ENCODE measurements at regions not wholly inside any gene's neighbourhood (a gene's known extent, or its start where the extent isn't known, plus 50 kb on each side); places are given as distances from the start of the nearest gene placed in this dataset.

DNA sequence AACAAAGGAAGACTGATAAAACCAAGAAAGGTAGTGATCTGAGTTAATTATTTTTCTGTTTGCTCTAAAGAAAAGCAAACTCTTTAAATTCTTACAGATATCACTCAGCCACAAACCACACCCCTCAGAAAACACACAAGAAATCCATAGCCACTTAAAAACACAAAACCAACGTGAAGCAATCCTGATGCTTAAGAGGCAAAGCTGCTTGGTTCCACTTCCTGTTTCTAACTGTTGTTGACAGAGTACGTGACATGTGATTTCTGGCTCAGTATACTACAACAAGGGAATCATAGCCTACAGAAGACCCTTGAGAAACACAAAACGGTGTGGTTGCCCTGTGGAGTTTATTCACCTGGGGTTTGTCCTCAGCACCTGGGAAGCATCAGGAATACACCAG lies 240.9 kb upstream of the APCDD1 start:
- TF ChIP-seq CTCF (optimal IDR thresholded peaks at IDR 0.05 in 1 of 3, IDR thresholded peaks at IDR 0.05 in 1 of 3, conservative IDR thresholded peaks at IDR 0.05 in 1 of 3; ENCODE audit: extremely low read depth in 1 of 3, insufficient read depth in 2 of 3, low read length in 3 of 3) (no peak), EZH2 (IDR thresholded peaks at IDR 0.05; ENCODE audit: low read length) (no peak)

Measured in keratinocyte (primary cell).